Vagina (tissue), 2 donors: ENCODE measurements at regions not wholly inside any gene's neighbourhood (a gene's known extent, or its start where the extent isn't known, plus 50 kb on each side); places are given as distances from the start of the nearest gene placed in this dataset.

ENCODE experiments used
- DNase-seq, 2 donors: peaks; one replicate each; pipeline ENCODE4 v3.0.0-alpha.2; 2017; ENCODE audit errors: extremely low spot score in 2 of 2
- H3K27ac ChIP-seq: fragments of 200-600 bp; sonication (generic); one replicate; pipeline ENCODE4 v1.5.1; 2019
- H3K27me3 ChIP-seq: fragments of 200-600 bp; sonication (generic); one replicate; pipeline ENCODE4 v1.5.1; 2019
- H3K36me3 ChIP-seq, 2 donors: fragments of 200-600 bp; sonication (generic); one replicate each; pipeline ENCODE4 v1.5.1; 2017 to 2019
- H3K4me1 ChIP-seq: fragments of 200-600 bp; sonication (generic); one replicate; pipeline ENCODE4 v1.5.1; 2019
- H3K4me3 ChIP-seq, 2 donors: fragments of 200-600 bp; sonication (generic); 1 replicate in 1 of 2; 2 replicates in 1 of 2; pipeline ENCODE4 v1.5.1; 2016 to 2019
- H3K9me3 ChIP-seq: fragments of 200-600 bp; sonication (generic); one replicate; pipeline ENCODE4 v1.5.1; 2019
- POLR2A ChIP-seq, 2 donors: fragments of 450-650 bp; IDR thresholded peaks; one replicate each; pipeline ENCODE4 v1.6.1; 2017; ENCODE audit warnings: antibody characterized with exemption in 2 of 2, mild to moderate bottlenecking in 2 of 2, moderate library complexity in 2 of 2
- POLR2AphosphoS5 ChIP-seq, 2 donors: sonication (generic); formaldehyde crosslinking; IDR thresholded peaks; one replicate each; pipeline ENCODE4 v1.9.0; 2017; ENCODE audit warnings: antibody characterized with exemption in 2 of 2, mild to moderate bottlenecking in 2 of 2, low read depth in 1 of 2; ENCODE audit not compliant: insufficient read depth in 1 of 2
- intact Hi-C: fragments of 100-400 bp; cut with DNase I; formaldehyde crosslinking; loops from one replicate; pipeline ENCODE4 v1.15.1; 2023
- TF ChIP-seq, protein P1 (sequence below), 3 experiments: fragments of 450-650 bp in 2 of 3; fragments of 200-600 bp in 1 of 3; sonication (generic) in 1 of 3; IDR thresholded peaks; one replicate each; pipeline ENCODE4 v1.5.1; 2017 to 2019; ENCODE audit warnings: antibody characterized with exemption in 3 of 3, mild to moderate bottlenecking in 2 of 3, moderate library complexity in 2 of 3

DNA sequence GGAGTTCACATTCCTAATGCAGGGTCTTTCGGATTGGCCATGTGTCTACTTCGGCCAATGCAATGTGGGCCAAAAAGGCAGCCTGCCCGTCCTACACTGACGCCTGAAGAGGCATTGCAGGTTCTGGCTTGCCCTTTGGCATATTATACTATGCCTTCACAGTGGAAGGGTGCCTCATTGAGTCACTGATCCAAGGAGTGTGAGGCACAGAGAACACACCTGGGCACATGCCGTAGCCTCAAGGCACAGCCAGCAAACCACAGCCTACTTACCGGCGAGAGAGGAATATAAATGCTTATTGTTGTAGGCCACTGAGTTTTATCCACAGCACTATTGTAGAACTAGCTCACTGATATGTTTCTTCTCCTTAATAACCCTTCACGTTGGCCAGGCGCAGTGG, 409.6 kb downstream of the GADD45G start:
- Histone ChIP-seq H3K4me1 (no peaks in the 10 kb centered on the region), H3K4me3 (no peak overlapping the region), H3K9me3 (no peaks in the 10 kb centered on the region), H3K27me3 (no peaks in the 10 kb centered on the region), H3K27ac (no peak overlapping the region), H3K36me3 (no peaks in the 10 kb centered on the region)
- intact Hi-C loops = no loop called here
- TF ChIP-seq POLR2AphosphoS5 (IDR thresholded peaks at IDR 0.05; ENCODE audit: insufficient read depth in 1 of 2, low read depth in 1 of 2) = peak in 1 of 2 donors; percentile 46
- TF ChIP-seq, protein P1, sequence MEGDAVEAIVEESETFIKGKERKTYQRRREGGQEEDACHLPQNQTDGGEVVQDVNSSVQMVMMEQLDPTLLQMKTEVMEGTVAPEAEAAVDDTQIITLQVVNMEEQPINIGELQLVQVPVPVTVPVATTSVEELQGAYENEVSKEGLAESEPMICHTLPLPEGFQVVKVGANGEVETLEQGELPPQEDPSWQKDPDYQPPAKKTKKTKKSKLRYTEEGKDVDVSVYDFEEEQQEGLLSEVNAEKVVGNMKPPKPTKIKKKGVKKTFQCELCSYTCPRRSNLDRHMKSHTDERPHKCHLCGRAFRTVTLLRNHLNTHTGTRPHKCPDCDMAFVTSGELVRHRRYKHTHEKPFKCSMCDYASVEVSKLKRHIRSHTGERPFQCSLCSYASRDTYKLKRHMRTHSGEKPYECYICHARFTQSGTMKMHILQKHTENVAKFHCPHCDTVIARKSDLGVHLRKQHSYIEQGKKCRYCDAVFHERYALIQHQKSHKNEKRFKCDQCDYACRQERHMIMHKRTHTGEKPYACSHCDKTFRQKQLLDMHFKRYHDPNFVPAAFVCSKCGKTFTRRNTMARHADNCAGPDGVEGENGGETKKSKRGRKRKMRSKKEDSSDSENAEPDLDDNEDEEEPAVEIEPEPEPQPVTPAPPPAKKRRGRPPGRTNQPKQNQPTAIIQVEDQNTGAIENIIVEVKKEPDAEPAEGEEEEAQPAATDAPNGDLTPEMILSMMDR (IDR thresholded peaks at IDR 0.05) = no peak
- TF ChIP-seq POLR2A (IDR thresholded peaks at IDR 0.05) = no peak
- DNase-seq = no peak

DNA sequence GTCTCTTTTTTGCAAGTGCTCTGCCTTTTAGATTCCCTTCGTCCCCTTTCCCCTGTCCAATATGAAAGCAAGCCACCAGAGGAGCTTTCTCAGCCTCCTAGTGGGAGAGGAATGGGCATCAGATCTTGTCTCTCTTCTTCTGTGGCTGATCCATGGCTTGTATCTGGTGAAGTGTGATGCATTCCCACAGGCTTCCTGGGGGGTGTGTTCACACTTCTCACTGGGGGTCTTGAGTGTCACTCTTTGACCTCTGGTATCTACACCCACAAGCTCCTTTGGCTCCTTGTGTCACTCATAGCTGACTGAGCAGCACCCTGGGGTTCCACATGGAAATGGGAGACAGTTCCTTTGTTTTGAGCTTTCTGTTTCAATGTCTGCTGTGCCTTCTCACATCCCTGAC, 411.5 kb downstream of the GADD45G start:
- H3K27ac ChIP-seq = no peak overlapping the region
- no peaks in the 10 kb centered on the region for H3K36me3 ChIP-seq
- DNase-seq = no peak
- intact Hi-C loops = no loop called here
- TF ChIP-seq POLR2AphosphoS5 (IDR thresholded peaks at IDR 0.05; ENCODE audit: insufficient read depth in 1 of 2, low read depth in 1 of 2) = no peak
- TF ChIP-seq POLR2A (IDR thresholded peaks at IDR 0.05) = no peak
- TF ChIP-seq, protein P1 (IDR thresholded peaks at IDR 0.05) = no peak
- H3K9me3 ChIP-seq = no peaks in the 10 kb centered on the region
- no peak overlapping the region for H3K4me3 ChIP-seq
- H3K4me1 ChIP-seq = peaks cover 13% of the 10 kb centered on the region
- no peaks in the 10 kb centered on the region for H3K27me3 ChIP-seq

DNA sequence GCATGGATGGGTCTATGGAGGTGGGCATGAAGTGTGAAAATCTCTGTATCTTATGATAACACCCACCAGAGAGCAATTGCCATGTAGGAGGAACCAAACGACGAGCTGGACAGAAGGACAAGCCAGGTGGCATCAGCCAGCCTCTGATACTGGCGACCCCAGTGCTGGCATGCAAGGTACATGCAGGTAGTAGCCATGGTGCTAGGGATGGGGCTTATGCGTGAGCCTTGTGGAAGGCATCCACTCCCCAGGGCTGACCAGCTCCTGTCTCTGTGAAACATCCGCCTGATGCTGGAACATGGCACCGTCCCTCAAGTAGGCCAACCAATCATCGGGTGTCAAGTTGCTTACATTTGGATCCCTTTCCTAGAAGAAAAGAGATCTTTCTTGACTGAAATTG, 412.9 kb downstream of the GADD45G start:
- TF ChIP-seq POLR2AphosphoS5 (IDR thresholded peaks at IDR 0.05; ENCODE audit: insufficient read depth in 1 of 2, low read depth in 1 of 2) (no peak), POLR2A (IDR thresholded peaks at IDR 0.05) (no peak)
- intact Hi-C loops = no loop called here

DNA sequence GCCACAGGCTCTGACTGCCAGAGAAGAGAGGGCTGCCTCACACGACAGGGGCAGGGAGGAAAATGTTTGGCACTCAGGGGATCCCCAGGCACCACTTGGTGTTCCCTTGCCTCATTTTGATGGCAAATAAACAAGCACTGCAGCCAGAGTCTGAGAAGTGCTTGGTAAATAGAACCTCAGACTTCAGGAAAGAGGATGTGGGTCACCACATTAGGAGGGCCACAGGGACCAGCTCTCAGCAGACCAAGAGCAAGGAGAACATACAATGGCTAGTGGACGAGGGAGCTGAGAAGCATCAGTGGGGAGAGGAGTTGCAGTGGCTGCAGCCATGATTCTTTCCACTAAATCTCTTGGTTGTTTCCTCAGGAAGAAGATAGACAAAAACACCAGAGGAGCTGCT, 413.9 kb downstream of the GADD45G start:
- Histone ChIP-seq H3K4me1 (peaks cover 13% of the 10 kb centered on the region), H3K9me3 (peaks cover 4% of the 10 kb centered on the region), H3K27ac (no peak overlapping the region), H3K4me3 (no peak overlapping the region), H3K27me3 (no peaks in the 10 kb centered on the region), H3K36me3 (no peaks in the 10 kb centered on the region)
- intact Hi-C loops = no loop called here
- TF ChIP-seq POLR2A (IDR thresholded peaks at IDR 0.05) (no peak), POLR2AphosphoS5 (IDR thresholded peaks at IDR 0.05; ENCODE audit: insufficient read depth in 1 of 2, low read depth in 1 of 2) (no peak)
- TF ChIP-seq, protein P1 (IDR thresholded peaks at IDR 0.05) = no peak
- DNase-seq = no peak

More for the DNA sequence above, 412.9 kb downstream of the GADD45G start:
- Histone ChIP-seq H3K4me1 (peaks cover 13% of the 10 kb centered on the region), H3K36me3 (no peaks in the 10 kb centered on the region), H3K9me3 (peaks cover 4% of the 10 kb centered on the region), H3K4me3 (no peak overlapping the region), H3K27me3 (no peaks in the 10 kb centered on the region), H3K27ac (no peak overlapping the region)
- no peak for DNase-seq

DNA sequence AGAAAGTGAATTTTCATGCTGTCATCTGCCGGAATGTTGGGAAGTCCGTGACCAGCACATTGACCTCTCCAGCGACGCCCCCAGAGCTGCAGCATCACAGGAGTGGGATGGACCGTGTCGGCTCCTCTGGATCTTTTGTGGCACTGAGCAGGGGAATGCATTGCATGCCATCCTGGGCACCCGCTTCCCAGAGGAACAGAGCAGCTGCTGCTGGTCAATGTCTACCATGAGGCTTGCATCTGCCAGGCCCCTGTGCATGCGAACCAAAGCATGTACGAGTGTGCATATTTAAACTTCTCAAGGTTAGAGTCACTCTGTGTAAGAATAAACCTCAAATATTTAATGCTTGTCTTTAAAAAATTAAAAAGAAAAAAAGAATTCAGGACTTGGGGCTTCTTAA, 414.8 kb downstream of the GADD45G start:
- no peak overlapping the region for H3K27ac ChIP-seq
- H3K4me3 ChIP-seq = no peak overlapping the region
- peaks cover 13% of the 10 kb centered on the region for H3K4me1 ChIP-seq
- no peaks in the 10 kb centered on the region for H3K36me3 ChIP-seq
- intact Hi-C loops = no loop called here
- TF ChIP-seq, protein P1 (IDR thresholded peaks at IDR 0.05) = no peak
- TF ChIP-seq POLR2AphosphoS5 (IDR thresholded peaks at IDR 0.05; ENCODE audit: insufficient read depth in 1 of 2, low read depth in 1 of 2) (no peak), POLR2A (IDR thresholded peaks at IDR 0.05) (no peak)
- H3K27me3 ChIP-seq = no peaks in the 10 kb centered on the region
- DNase-seq = no peak
- peaks cover 4% of the 10 kb centered on the region for H3K9me3 ChIP-seq
